Stimulated activated CD4-positive, alpha-beta T cell treated with anti-CD3 and anti-CD28 coated beads, Interleukin-4, amount 100 ng/mL, for 48 hours (primary cell): ENCODE measurements at regions not wholly inside any gene's neighbourhood (a gene's known extent, or its start where the extent isn't known, plus 50 kb on each side); places are given as distances from the start of the nearest gene placed in this dataset.

Source experiments
- DNase-seq, 2 donors: peaks; one replicate each; pipeline ENCODE4 v3.0.0-alpha.2; 2020; ENCODE audit warnings: low read depth in 2 of 2

DNA sequence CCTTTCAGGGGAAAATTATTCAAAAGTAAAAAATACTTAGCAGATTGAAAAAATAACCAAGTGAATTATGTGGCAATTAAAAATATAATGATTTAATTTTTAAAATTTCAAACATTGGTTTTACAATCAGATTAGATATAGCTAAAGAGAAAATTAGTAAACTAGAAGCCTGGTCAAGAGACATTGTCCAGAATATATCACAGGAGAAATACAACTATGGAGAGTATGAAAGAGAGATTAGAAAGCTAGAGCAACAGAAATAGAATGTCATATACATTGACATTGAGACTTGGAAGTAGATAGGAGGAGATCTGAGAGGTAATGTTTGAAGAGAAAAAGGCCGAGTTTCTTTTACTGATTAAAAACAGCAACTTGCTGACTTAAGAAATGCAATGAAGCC lies 476.4 kb upstream of the SLC10A2 start:
- DNase-seq = no peak

DNA sequence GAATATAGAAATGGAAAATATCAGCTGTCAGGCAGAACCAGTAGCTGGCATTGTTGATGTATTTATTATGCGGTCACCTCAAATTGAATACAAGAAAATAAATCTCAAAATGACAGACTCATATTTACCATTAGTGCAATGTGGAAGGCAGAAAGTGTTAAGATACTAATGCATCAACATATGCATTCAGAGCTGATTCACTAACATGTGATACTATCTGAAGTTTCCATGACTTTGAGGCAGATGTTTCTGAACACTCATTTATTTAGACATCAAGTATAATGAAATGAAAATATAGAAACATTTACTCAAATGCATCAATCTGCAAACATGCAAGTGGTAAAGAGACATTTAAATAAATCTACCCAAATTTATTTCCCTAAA lies 474.2 kb upstream of the SLC10A2 start:
- no peak for DNase-seq

DNA sequence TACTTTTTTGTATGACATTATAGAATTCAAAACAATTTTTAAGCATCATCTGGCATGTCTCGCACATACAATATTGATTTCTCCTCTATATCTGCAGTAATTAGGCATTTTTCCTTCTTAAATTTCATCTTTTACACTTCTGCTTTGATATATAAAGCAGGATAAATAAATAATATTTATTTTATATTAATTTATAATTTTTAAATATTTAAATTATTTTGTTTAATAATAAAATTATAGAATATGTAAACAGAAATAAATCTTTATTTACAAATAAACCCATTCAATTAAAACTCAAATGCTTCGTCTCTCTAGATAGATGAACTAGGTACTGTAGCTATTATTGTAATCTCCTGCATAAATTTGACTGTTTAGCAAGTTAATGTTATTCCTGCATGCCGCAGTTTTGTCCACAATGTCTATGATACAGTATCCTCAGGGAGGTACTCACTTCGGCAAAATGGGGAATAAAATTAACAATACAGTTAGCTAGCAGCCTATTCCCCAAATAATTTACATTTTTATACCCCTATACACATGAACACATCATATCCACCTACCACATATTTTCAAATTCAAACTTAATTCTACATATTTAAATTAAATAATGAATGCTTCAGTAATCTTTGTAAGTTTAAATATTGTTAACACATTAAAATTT lies 473.6 kb upstream of the SLC10A2 start:
- DNase-seq = no peak

- no peak for DNase-seq
Observed at GRCh38 chr13:103539265-103539664, 473.0 kb upstream of the SLC10A2 start.

GRCh38 chr13:103537616-103538015 lies 471.4 kb upstream of the SLC10A2 start:
- DNase-seq = no peak

- no peak for DNase-seq
Observed at GRCh38 chr13:103531278-103531677, 465.1 kb upstream of the SLC10A2 start.

DNA sequence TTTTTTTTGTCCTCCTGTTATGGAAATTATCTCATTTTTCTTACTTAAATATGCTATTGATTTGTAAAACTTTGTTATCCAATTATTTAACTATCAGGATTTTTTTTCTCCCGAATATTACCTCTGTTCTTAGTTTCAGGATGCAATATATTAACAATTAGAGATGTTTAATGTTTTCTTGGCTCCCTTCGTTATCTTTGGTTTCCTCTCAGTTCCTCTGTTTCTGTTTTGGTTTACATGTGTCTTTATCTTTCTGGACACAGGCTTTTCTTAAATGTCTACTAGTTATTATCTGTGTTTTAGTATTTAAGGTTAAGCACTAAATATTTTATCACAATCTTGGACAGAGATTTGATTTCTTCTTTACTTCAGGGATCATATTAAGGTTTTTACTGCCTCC lies 462.2 kb upstream of the SLC10A2 start:
- DNase-seq = no peak

DNA sequence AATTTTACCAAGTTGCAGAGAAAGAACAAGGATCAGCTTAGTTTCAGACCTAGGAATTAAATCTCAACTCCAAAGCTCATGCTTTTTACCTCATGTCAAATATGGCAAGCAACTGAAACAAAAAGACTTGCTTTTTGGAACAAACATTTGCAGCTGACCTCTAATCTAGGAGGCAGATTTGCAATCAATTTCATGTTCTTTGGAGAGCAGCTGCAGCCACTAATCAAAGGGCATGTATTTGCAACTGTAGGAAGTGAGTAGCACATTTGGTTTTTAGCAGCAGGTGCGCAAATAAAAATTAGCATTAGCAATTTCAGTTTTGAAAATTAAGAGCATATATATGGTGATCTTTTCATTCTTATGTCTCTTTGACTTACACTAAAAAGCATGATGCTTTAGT lies 459.3 kb upstream of the SLC10A2 start:
- DNase-seq = no peak

- DNase-seq = no peak
Observed at GRCh38 chr13:103523858-103524257, 457.6 kb upstream of the SLC10A2 start.

DNA sequence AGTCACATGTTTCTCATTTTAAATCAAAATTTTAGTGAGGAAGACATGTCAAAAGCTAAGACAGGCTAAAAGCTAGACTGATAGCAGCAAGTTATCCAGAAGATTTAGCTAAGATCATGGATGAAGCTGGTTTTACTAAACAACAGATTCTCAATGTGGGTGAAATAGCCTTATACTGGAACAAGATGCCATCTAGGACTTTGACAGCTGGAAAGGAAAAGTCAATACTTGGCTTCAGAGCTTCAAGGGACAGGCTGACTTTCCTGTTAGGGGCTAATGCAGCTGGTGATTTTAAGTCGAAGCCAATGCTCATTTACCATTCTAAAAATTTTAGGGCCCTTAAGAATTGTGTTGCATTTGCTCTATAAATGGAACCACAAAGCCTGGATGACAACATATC lies 455.3 kb upstream of the SLC10A2 start:
- no peak for DNase-seq

DNA sequence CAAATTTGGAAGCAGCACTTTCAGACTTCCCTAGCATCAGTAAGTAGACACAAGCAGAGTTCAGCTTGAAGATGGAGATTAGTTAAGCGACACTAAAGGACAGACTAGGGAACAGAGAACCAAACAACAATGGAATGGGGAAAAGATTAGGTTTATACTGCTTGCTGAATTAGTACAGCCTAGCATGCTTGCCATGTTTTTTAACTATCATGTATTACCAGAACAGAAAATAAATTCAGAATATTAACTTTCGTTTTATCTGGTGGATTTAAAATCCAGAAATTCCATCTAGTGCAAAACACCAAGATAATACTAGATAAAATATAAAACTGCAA lies 451.5 kb upstream of the SLC10A2 start:
- DNase-seq = no peak

DNA sequence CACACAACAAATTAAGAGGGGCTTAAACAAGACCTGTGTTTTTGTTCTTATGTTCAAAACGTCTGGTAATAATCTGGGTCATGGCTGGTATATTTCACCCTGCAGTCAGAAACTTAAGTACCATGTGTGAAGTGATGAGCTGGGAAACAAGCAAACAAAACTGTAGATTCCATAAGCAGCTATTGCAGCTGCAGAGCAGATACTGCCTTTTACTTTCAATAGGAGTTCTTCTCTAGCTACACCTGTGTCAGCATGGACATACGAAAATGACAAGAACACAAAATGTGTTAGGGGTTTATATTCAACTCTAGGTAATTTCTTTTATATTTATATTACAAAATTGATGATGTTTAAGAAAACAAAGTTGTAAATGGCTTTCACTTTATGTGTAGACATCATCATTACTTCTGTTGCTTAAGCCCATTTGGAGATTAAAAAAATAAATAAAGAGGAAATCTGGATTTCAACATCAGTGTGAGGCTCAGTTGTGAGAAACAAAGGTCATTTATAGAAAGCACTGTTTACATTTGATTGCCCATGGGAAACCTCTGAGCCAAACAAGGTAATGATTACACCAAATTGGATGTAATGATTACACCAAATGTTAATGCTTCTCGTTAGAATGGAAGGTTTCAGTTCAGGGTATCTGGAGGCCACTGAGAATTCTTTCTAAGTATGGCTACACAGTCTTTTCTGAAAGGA lies 451.0 kb upstream of the SLC10A2 start:
- DNase-seq = no peak

DNA sequence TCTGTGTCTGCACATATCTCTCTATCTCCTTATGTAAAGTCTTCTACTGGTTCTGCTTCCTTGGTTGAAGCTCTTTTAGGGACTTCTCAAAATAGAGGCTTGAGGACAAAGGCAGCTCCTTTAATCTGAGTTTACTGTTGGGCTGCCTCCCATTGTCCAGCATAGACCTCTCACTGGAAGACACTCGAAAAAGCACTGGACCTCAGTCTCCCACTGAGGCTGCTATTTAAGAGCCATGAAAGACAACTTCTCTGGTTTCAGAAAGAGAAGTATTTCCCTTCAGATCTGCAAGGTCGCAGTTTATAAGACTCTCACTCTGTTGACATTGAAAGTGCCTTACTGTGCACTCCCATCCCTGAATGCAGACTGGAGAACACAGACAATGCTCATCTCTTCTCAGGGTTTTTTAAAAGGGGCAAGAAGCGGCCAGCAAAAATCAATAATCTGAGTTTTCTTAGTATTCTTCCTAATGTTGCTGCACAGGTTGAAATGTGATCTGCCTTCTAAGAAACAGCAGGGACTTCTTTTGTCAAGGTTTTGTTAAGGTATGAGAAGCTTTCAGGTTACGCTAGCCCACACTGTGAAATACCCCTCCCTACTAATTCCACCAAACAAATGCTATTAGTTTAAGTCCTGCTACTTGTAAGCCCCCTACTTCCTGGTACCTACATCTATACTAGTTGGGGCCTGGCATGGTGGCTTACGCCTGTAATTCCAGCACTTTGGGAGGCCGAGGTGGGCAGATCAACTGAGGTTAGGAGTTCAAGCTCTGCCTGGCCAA lies 450.0 kb upstream of the SLC10A2 start:
- DNase-seq = no peak

- DNase-seq = no peak
Observed at GRCh38 chr13:103515410-103515809, 449.2 kb upstream of the SLC10A2 start.

- no peak for DNase-seq
Observed at GRCh38 chr13:103514619-103515018, 448.4 kb upstream of the SLC10A2 start.

DNA sequence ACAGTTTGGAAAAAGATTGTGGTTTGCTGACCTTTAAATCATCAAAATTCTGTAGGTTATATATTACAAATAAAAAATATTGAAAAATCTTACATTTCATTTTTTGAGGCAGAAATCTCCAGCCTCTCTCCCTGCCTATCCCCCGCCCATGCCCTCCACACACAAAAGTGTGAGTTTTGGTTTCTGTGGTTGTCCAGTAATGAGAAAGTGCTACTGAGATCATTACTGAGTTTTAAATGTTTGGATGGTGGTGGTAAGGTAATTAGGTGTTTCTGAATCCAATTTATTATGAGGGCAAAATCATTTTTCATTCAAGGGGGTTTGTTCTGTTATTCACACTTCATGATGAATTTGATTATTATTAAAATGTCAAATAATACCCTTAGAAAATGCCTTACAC lies 448.0 kb upstream of the SLC10A2 start:
- DNase-seq = no peak

- DNase-seq = no peak
Observed at GRCh38 chr13:103510007-103510535, 443.9 kb upstream of the SLC10A2 start.

GRCh38 chr13:103497404-103497803 lies 431.2 kb upstream of the SLC10A2 start:
- DNase-seq = no peak

GRCh38 chr13:103487841-103488240 lies 421.6 kb upstream of the SLC10A2 start:
- no peak for DNase-seq

DNA sequence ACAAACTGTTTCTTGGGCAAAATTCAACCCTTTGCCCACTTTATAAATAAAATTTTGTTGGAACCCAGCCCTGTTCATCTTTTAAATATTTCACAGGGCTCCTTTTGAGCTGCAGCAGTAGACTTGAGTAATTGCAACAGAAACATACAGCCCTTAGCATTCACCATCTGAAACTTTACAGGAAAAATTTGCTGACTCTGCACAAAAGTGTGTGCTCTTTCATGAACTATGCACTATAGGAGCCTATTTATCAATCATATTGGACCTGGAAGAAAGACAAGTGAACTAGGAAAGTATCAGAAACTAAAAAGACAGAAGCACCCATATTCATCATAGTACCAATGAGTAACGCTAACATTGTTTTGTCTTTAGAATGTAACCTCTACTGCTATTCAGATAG lies 406.9 kb upstream of the SLC10A2 start:
- no peak for DNase-seq

- DNase-seq = no peak
Observed at GRCh38 chr13:103471896-103472295, 405.7 kb upstream of the SLC10A2 start.

GRCh38 chr13:103469771-103470170 lies 403.6 kb upstream of the SLC10A2 start:
- no peak for DNase-seq

DNA sequence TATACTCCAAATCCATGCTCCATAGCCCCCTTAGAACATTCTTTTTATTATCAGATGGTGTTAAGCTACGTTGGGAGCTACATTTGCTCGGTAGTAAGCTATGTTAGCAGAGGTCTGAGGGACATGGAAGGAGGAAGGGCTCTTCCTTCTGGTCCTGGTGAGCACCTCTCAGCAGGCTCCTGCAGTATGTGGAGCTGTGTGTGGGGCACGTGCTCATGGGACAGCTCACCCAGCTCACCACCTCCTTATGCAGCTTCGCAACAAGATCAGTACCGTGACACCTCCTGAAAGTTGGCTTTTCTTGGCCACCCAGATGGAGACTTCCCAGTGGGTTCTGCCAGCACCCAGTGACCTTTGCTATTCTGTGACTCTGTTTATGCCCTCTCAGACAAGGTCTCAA lies 400.5 kb upstream of the SLC10A2 start:
- DNase-seq = no peak
